ACHN (cell line): ENCODE measurements at regions not wholly inside any gene's neighbourhood (a gene's known extent, or its start where the extent isn't known, plus 50 kb on each side); places are given as distances from the start of the nearest gene placed in this dataset.

ENCODE experiments used
- DNase-seq: peaks from one replicate; pipeline ENCODE4 v3.0.0-alpha.2; 2015
- in situ Hi-C: cut with HindIII; loops from 2 replicates; pipeline ENCODE4 v1.10.0; 2017; ENCODE audit warnings: low sequenced_read_pairs, low pct_ligation_motif_present, low pct_unique_long_range_greater_than_20kb

DNA sequence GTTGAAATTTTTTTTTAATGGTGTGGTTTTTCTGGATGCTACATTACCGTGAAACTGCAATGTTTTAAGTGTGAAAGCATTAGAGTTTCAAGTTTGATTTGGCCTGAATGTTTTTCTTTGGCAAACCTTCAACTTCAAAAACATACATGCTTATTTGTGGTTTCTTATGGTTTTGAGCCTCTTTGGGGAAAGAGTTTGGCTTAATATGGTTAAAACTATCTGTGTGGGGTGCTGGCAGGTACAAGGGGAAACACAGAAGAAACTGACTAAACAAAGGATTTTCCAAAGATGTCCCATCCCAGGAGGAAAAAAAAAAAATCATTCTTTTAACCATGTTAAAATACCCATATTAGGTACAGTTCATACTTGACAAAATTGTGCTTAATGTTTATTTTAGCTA is 121.1 kb downstream of the HGF start:
- DNase-seq, result no peak
- in situ Hi-C loops, result no loop called here

GRCh38 chr7:81645435-81645834 is 124.4 kb downstream of the HGF start:
- in situ Hi-C loops, result no loop called here
- no peak for DNase-seq

- in situ Hi-C loops, result no loop called here
- no peak for DNase-seq
Observed at GRCh38 chr7:81641873-81642272, 128.0 kb downstream of the HGF start.

GRCh38 chr7:81638198-81638597 is 131.6 kb downstream of the HGF start:
- DNase-seq, result no peak
- in situ Hi-C loops, result no loop called here

DNA sequence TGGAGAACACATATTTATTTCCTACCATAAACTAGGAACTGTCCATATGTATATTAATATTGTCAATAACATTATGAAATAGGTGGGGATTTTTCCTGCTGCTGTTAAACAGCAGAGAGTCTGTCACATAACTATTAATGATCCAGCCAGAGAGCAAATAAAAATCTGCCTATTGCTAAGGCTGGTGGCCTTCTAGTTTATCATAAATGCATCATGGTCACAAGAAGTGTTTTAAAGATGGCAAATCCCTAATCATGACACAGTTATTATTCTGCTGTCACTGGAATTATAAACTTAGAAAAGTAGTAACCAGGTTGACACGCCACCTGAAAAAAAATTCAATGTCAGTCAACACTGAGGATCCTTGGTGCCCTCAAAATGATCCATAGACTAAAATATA is 132.3 kb downstream of the HGF start:
- in situ Hi-C loops, result no loop called here
- no peak for DNase-seq

- in situ Hi-C loops, result no loop called here
- no peak for DNase-seq
Observed at GRCh38 chr7:81632418-81632817, 137.4 kb downstream of the HGF start.

DNA sequence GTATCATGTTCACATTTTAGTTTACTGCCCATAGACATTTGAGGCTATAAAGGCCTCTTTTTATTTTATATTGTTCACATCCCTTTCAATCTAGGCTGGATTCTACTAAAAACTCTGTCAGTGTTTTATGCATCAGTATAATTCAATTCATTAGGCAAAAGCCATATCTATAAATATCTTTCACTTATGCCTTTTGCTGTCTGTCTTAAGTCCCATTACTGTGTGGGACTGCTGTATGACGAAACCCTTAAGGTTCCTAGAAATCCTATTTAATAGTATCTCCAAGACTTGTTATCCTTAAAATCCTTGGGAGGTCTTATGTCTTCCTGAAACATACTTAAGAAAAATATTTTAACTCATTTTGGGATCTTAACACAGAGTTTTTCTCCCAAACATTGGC is 139.2 kb downstream of the HGF start:
- in situ Hi-C loops, result no loop called here
- DNase-seq, result no peak

DNA sequence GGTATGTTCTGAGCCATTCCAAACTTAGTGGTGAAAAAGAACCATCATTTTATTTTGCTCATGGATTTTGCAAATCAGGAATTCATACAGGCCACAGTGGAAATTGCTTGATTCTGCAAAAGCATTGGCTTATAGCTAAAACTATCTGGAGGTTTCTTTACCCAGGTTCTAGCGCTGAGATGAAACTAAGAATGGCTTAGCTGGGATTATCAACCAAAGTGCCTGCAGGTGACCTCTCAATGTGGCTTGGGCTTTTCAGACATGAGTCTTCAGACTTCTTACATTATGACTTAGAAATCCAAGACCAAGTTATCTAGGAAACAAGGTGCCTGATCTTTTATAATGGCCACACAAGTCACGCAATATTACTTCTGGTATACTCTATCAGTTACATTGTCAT is 140.1 kb downstream of the HGF start:
- no peak for DNase-seq
- in situ Hi-C loops, result no loop called here

DNA sequence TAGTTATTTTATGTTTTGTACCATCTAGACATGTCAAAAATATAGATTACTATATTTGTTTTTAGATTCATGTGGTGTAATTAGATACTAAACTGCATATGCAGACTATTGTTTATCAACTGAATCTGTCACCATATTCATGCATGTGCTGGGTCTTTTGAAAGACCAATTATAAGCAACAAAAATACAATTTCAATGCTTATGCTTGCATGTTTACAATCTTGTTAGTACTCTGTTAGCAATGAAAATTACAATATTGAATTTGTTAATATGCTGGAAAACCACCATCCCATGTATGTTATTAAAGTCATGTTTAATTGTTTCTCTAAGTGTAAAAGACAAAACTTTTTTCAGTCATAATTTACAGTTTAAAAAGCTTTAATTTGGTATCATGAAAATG is 140.9 kb downstream of the HGF start:
- no peak for DNase-seq
- in situ Hi-C loops, result no loop called here

DNA sequence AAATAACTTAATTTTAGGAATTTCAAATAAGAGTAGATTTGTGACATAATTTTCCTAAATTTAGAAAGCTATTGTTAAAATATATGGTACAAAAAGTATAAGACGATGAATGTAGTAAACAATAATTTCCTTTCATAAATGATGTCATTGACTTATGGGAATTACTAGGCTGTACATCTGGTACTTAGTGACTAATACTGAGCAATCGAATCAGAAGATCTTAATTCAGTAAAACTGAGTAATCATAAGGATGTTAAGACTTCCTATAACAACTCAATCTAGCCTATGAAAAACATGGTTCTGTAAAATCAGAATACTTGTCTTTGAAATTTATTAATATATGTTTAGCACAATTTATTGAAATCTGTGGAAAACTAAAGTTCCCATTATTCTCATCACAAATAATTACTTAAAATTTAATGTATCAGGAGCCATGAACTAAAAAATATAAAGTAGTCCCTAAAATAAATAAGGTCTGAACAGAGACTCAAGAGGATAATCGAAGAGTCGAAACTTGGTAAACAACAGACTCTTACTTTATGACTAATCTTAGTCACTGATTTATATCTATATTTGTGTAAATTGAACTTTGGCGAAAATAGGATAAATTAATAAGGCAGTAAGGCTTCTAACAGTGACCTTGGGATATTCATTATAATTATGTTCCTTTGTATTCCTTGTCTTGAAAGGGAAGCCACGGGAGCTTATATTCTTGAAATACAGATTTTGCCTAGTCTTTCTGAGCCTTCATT is 142.1 kb downstream of the HGF start:
- in situ Hi-C loops, result no loop called here
- DNase-seq, result no peak

GRCh38 chr7:81626008-81626407 is 143.8 kb downstream of the HGF start:
- in situ Hi-C loops, result no loop called here
- DNase-seq, result no peak

DNA sequence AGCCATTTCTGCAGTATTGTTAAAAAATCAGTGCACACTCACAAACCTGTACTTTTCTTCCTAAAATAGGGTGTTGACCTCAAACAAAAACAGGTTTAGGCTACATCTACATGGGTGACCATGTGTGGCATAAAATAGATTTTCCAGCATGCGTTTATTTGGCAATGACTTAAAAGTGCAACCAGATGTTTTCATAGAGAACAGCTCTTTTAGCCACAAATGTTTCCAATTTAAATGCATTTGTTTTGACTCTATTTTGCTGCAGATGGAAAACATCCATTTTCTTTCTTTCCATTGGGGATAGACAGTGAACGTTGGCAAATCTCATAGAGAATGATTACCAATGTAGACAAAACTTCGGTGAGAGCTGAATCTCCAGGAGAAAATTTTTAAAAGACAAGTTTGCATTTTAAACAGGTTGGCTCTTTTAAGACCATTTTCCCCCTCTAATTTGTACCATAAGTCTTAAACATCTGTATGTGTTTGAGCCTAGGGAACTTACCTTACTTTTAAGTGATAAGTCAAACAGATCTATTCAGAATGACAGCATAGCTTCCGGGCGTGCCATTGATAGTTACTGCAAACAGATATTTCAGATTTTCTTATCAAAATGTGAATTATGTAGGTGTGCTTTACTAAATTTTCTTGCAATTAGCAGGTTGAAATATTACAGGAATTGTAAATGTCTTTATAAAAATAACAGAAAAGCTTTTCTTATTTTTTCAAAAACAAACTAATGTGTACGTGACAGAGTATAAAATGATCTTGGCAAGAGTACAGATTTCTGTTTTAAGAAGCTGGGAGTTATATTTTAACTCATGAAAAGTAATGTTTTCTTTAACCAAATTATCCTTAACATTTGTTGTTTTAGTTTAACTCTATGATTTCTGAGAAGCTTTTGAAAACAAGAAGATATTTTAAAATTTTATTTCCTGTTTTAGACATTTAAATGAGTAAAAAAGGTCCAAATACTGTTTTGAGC is 144.9 kb downstream of the HGF start:
- in situ Hi-C loops, result no loop called here
- no peak for DNase-seq

GRCh38 chr7:81624021-81624592 is 145.7 kb downstream of the HGF start:
- in situ Hi-C loops, result no loop called here
- no peak for DNase-seq

DNA sequence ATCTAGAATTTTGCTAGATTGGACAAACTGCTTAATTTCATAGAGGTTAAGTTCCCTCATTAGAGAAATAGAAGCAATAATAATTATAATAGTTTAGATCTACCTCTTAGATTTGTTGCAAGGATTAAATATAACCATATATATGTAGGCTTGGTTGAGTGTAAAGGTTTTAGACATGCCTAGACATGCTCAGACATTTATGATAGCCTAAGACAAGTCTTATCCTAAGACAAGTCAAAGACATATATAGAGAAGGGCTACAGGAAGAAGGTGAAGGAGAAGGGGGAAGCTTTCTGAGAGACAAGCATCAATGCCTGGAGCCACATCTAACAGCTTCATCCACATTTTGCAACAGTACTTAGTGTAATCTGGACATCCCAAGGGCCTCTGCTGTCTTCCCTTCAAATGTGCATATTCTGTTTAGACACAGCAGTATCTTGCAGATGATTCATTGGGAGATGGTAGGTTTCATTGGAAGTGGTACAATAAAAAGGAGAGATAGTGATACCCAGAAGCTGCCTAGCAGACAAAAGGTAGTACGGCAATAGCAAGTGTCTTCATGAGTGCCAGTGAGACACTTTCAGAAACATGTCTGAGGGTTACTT is 146.5 kb downstream of the HGF start:
- in situ Hi-C loops, result no loop called here
- DNase-seq, result peak; percentile 11

DNA sequence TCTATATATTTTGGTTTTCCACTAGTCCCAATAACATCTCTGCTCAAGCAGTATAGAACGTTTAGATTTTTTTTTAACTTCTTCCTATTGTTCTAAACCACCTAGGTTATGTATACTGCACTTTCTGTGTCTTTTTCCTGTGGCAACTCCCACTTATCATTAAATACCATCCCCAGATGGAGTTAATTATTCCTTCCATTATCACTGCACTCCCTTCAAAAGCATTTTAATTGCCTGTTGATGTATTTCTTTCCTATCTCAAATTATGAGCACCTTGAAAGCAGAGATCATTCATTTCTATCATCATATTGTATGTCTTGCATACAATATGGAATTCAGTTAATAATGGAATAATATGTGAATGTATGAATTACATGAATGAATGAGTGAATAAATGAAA is 148.0 kb downstream of the HGF start:
- in situ Hi-C loops, result no loop called here
- no peak for DNase-seq

DNA sequence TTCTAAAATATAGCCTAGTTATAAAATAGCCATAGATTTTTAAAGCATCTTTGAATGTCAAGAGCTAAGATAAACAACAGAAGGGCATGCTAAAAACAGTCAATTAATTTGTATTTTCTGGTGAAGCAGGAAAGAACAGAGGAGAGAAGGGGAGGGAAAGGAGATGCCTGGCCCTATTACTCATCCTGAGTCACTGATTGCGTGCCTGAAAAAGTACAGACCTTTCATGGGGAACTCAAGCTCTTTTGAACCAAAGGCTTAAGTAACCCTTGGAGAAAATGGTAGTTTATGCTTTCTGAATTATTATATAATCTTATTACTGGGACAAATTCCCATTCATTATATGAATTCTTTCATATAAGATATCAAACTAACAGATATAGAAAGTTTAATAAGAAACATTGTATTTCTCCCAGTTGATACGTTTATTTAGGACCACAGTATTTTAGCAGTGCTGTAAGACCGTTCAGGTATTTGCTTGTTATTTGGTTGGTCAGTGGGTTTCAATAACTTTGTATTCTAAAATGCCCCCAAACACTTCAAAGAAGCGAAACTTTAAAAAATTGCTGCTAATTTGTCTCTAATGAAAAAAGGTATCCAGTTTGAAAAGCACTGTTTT is 151.3 kb downstream of the HGF start:
- peak; percentile 81 for DNase-seq
- in situ Hi-C loops, result no loop called here

GRCh38 chr7:81616951-81617350 is 152.9 kb downstream of the HGF start:
- in situ Hi-C loops, result no loop called here
- DNase-seq, result no peak

- in situ Hi-C loops, result no loop called here
- DNase-seq, result no peak
Observed at GRCh38 chr7:81611805-81612204, 158.0 kb downstream of the HGF start.

GRCh38 chr7:81611040-81611439 is 158.8 kb downstream of the HGF start:
- in situ Hi-C loops, result no loop called here
- no peak for DNase-seq
